HepG2 (cell line): ENCODE measurements at regions not wholly inside any gene's neighbourhood (a gene's known extent, or its start where the extent isn't known, plus 50 kb on each side); places are given as distances from the start of the nearest gene placed in this dataset.

ENCODE experiments used
- KMT2A ChIP-seq: sonication (generic); formaldehyde crosslinking; IDR thresholded peaks from 2 replicates; pipeline ENCODE4 v1.4.0; 2020; ENCODE audit warnings: missing genetic modification reagents
- MAFK ChIP-seq, 2 experiments: IDR thresholded peaks in 1 of 2; conservative IDR thresholded peaks in 1 of 2; 2 replicates each; pipeline ENCODE4 v1.6.1; 2011; ENCODE audit warnings: improper control_type of control experiment in 2 of 2, low read length in 2 of 2
- TFAP4 ChIP-seq: sonication (generic); IDR thresholded peaks from 2 replicates; pipeline ENCODE4 v1.6.1; 2016; ENCODE audit warnings: low read depth, borderline replicate concordance
- ZC3H13 ChIP-seq: sonication (generic); formaldehyde crosslinking; IDR thresholded peaks from 2 replicates; pipeline ENCODE4 v1.8.1; 2023; ENCODE audit warnings: mild to moderate bottlenecking, missing genetic modification reagents, moderate library complexity
- ZGPAT ChIP-seq: IDR thresholded peaks from 2 replicates; pipeline ENCODE4 v1.6.1; 2016; ENCODE audit warnings: mild to moderate bottlenecking
- ZNF326 ChIP-seq: sonication (generic); formaldehyde crosslinking; IDR thresholded peaks from 2 replicates; pipeline ENCODE4 v1.4.0; 2020; ENCODE audit warnings: missing genetic modification reagents, borderline replicate concordance
- ZSCAN5A ChIP-seq: sonication (generic); formaldehyde crosslinking; IDR thresholded peaks from 2 replicates; pipeline ENCODE4 v1.8.0; 2022; ENCODE audit warnings: mild to moderate bottlenecking, missing genetic modification reagents, borderline replicate concordance
- TF ChIP-seq, protein P1 (sequence below): sonication (generic); formaldehyde crosslinking; IDR thresholded peaks from 2 replicates; pipeline ENCODE4 v1.4.0; 2020; ENCODE audit warnings: mild to moderate bottlenecking, missing genetic modification reagents
- TF ChIP-seq, protein P2 (sequence below): sonication (generic); formaldehyde crosslinking; IDR thresholded peaks from 2 replicates; pipeline ENCODE4 v1.8.1; 2022; ENCODE audit warnings: low read depth, mild to moderate bottlenecking, missing genetic modification reagents
- TF ChIP-seq, protein P3 (sequence below): sonication (generic); formaldehyde crosslinking; IDR thresholded peaks from 2 replicates; pipeline ENCODE4 v1.4.0; 2020; ENCODE audit warnings: missing genetic modification reagents, borderline replicate concordance
- TF ChIP-seq, protein P4 (sequence below): sonication (generic); formaldehyde crosslinking; conservative IDR thresholded peaks from 2 replicates; pipeline ENCODE4 v1.8.0; 2022; ENCODE audit warnings: low read depth, missing genetic modification reagents

DNA sequence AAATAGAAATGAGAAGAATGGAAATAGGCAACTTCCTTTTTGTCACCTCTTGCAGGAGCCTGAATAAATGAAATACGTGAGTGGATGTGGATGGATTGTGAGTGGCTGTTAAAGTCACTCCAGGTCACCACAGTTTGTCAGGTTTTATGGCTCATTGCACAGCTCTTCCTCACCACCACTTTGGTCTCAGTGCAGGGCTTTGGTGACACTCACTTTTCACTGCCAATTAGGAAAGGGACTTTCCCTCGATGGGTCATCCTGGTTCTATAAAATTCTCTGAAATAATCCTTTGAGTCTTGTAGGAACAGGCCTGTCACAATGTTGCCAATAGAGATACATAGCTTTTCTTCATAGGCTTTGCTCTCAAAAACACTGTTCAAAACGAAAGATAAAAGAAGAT is 172.4 kb upstream of the C11orf87 start (continued):
- TF ChIP-seq, protein P1, sequence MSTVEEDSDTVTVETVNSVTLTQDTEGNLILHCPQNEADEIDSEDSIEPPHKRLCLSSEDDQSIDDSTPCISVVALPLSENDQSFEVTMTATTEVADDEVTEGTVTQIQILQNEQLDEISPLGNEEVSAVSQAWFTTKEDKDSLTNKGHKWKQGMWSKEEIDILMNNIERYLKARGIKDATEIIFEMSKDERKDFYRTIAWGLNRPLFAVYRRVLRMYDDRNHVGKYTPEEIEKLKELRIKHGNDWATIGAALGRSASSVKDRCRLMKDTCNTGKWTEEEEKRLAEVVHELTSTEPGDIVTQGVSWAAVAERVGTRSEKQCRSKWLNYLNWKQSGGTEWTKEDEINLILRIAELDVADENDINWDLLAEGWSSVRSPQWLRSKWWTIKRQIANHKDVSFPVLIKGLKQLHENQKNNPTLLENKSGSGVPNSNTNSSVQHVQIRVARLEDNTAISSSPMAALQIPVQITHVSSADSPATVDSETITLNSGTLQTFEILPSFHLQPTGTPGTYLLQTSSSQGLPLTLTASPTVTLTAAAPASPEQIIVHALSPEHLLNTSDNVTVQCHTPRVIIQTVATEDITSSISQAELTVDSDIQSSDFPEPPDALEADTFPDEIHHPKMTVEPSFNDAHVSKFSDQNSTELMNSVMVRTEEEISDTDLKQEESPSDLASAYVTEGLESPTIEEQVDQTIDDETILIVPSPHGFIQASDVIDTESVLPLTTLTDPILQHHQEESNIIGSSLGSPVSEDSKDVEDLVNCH, result no peak
- TF ChIP-seq ZSCAN5A (CRISPR knock-in tag) (no peak), MAFK (conservative IDR thresholded peaks at IDR 0.05 in 1 of 2, IDR thresholded peaks at IDR 0.05 in 1 of 2; ENCODE audit: low read length in 2 of 2) (no peak), KMT2A (CRISPR knock-in tag) (no peak), ZNF326 (CRISPR knock-in tag) (no peak), TFAP4 (no peak), ZGPAT (no peak), ZC3H13 (CRISPR knock-in tag) (no peak)
- TF ChIP-seq, protein P2, sequence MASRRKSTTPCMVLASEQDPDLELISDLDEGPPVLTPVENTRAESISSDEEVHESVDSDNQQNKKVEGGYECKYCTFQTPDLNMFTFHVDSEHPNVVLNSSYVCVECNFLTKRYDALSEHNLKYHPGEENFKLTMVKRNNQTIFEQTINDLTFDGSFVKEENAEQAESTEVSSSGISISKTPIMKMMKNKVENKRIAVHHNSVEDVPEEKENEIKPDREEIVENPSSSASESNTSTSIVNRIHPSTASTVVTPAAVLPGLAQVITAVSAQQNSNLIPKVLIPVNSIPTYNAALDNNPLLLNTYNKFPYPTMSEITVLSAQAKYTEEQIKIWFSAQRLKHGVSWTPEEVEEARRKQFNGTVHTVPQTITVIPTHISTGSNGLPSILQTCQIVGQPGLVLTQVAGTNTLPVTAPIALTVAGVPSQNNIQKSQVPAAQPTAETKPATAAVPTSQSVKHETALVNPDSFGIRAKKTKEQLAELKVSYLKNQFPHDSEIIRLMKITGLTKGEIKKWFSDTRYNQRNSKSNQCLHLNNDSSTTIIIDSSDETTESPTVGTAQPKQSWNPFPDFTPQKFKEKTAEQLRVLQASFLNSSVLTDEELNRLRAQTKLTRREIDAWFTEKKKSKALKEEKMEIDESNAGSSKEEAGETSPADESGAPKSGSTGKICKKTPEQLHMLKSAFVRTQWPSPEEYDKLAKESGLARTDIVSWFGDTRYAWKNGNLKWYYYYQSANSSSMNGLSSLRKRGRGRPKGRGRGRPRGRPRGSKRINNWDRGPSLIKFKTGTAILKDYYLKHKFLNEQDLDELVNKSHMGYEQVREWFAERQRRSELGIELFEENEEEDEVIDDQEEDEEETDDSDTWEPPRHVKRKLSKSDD (CRISPR knock-in tag), result no peak
- TF ChIP-seq, protein P3, sequence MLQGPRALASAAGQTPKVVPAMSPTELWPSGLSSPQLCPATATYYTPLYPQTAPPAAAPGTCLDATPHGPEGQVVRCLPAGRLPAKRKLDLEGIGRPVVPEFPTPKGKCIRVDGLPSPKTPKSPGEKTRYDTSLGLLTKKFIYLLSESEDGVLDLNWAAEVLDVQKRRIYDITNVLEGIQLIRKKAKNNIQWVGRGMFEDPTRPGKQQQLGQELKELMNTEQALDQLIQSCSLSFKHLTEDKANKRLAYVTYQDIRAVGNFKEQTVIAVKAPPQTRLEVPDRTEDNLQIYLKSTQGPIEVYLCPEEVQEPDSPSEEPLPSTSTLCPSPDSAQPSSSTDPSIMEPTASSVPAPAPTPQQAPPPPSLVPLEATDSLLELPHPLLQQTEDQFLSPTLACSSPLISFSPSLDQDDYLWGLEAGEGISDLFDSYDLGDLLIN (CRISPR knock-in tag), result no peak
- TF ChIP-seq, protein P4, sequence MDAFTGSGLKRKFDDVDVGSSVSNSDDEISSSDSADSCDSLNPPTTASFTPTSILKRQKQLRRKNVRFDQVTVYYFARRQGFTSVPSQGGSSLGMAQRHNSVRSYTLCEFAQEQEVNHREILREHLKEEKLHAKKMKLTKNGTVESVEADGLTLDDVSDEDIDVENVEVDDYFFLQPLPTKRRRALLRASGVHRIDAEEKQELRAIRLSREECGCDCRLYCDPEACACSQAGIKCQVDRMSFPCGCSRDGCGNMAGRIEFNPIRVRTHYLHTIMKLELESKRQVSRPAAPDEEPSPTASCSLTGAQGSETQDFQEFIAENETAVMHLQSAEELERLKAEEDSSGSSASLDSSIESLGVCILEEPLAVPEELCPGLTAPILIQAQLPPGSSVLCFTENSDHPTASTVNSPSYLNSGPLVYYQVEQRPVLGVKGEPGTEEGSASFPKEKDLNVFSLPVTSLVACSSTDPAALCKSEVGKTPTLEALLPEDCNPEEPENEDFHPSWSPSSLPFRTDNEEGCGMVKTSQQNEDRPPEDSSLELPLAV (CRISPR knock-in tag), result no peak
